MG63 (cell line): ENCODE measurements at regions not wholly inside any gene's neighbourhood (a gene's known extent, or its start where the extent isn't known, plus 50 kb on each side); places are given as distances from the start of the nearest gene placed in this dataset.

ENCODE experiments used
- DNase-seq: peaks from one replicate; pipeline ENCODE4 v3.0.0-alpha.2; 2020
- H3K27me3 ChIP-seq: fragments of 250-450 bp; sonication (Bioruptor Pico); 2 replicates; pipeline ENCODE4 v1.5.1; 2020; ENCODE audit warnings: mild to moderate bottlenecking, moderate library complexity
- H3K36me3 ChIP-seq: fragments of 250-450 bp; sonication (Bioruptor Pico); 2 replicates; pipeline ENCODE4 v1.5.1; 2020; ENCODE audit warnings: mild to moderate bottlenecking, moderate library complexity
- H3K4me3 ChIP-seq: fragments of 250-450 bp; sonication (Bioruptor Pico); 2 replicates; pipeline ENCODE4 v1.5.1; 2020; ENCODE audit warnings: mild to moderate bottlenecking, moderate library complexity
- H3K9me3 ChIP-seq: fragments of 250-450 bp; sonication (Bioruptor Pico); 2 replicates; pipeline ENCODE4 v1.5.1; 2020; ENCODE audit warnings: mild to moderate bottlenecking, moderate library complexity

DNA sequence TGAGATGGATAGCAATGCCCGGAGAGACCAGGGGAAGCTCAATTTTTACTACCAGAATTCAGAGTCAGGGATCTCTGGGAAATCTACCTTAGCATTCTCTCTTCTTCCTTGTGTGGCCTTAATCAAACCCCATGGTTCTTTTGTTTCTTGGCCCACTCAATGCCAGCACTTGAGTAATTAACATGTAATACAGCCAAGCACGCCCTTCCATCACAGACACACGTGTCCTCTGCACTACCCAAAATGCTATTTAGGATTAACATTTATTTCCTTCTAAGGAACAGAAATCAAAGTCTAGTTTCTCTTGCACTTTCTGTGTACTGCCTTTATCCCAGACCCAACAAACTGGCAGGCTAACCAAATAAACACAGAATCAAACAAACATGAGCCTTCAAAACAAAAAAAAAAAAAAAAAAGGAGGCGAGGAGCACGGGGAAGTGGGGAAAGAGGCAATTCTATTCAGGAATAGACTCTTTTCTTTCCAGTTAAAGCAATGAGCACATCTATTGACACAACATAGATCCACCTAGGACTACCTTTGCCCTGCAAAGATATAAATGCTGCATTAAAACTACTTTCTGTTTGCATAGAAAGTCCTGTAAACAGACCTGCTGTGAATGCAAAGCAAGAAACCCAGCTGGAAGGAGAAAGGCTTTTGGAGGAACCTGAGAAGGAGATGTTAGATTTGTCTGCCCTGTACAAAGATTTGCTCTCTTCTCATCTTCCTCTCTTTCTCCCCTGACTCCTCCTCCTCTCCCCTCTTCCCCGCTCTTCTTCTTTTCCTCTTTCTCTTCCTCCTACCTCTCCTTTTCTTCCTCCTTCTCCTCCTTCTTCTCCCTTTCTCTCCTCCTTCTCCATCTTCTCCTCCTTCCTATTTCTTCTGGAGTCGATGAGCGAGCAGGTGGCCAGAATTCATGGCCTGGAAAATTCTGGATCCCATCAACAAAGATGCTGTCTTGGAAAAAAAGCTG is 294.4 kb downstream of the NPIPA8 start:
- Histone ChIP-seq H3K4me3 (no peak overlapping the region), H3K36me3 (no peaks in the 10 kb centered on the region), H3K27me3 (peaks cover 9% of the 10 kb centered on the region), H3K9me3 (no peaks in the 10 kb centered on the region)
- DNase-seq, result no peak

DNA sequence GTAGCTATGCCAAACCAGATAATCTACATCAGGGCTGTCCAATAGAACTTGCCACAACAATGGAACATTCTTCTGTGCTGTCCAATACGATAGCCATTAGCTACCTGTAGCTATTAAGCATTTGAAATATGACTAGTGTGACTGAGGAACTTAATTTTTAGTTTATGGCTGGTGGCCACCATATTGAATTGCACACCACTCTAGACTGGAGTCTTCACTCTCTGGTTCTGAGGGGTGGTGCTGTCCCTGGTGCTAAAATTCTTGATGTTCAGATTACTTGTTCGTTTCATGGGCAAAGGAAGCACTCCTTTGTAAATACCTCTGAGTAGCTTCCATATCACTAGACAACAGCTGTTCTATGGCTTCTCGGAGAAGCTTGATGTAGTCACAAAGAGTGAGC is 296.6 kb downstream of the NPIPA8 start:
- H3K9me3 ChIP-seq, result no peaks in the 10 kb centered on the region
- no peak overlapping the region for H3K4me3 ChIP-seq
- no peaks in the 10 kb centered on the region for H3K36me3 ChIP-seq
- peaks cover 4% of the 10 kb centered on the region for H3K27me3 ChIP-seq
- DNase-seq, result no peak

DNA sequence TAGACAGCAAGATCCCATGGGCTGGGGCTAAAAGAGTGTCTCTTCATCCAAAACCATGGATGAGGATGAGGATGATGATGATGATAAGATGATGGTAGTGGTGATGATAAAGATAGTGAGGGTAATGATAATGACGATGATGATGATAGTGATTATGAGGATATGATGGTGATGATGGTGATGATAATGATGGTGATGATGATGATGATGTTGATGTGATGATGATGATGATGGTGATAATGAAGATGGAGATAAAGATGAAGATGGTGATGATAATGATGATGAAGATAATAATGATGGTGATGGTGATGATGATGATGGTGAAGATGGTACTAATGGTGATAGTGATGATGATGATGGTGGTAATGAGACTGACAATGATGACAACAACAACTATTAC is 299.5 kb downstream of the NPIPA8 start:
- H3K36me3 ChIP-seq, result no peaks in the 10 kb centered on the region
- H3K9me3 ChIP-seq, result no peaks in the 10 kb centered on the region
- no peak for DNase-seq
- H3K4me3 ChIP-seq, result no peak overlapping the region
- H3K27me3 ChIP-seq, result peaks cover 7% of the 10 kb centered on the region; the same call in 1 of the 2 replicates

DNA sequence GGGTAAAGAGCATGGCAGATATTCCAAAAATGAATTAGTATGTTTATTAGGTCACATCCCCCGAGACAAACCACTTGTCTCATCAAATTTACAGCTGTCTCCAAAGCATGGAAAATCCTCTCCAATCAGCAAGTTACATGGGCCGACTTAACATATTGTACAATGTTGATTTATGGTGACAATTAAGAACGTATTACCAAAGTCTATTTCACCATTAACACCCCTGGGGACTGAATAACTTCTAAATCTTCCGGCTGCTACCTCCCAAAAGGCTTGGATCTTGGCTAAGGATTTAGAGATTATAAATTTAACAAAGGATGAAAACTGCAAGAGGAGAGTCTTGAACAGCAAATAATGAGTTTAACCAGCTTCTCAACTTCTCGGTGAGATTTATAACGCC is 311.9 kb downstream of the NPIPA8 start:
- DNase-seq, result no peak
- Histone ChIP-seq H3K36me3 (no peaks in the 10 kb centered on the region), H3K9me3 (no peaks in the 10 kb centered on the region), H3K27me3 (0 out of 2 replicates have a peak, but pooled peaks cover 3% of the 10 kb centered on the region), H3K4me3 (no peak overlapping the region)

DNA sequence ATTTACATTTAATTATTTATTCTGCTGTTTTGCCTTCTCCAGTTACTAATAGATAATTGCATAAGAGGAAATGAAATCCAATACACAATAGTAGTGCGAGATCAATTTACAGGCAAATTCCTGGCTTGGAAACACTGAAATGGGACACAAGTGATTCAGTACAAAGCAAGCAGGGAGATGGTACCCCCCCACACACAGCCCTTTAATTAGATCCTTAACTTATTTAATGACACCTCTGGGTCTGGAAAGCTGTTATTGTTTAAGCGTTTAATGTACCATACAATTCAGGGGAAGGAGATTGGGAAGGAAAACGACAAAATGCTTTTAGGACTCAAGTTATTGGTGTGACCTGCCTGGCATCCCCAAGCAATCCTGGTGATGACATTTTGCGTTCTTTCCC is 318.2 kb downstream of the NPIPA8 start:
- Histone ChIP-seq H3K4me3 (no peak overlapping the region), H3K36me3 (no peaks in the 10 kb centered on the region), H3K9me3 (no peaks in the 10 kb centered on the region), H3K27me3 (peaks cover 11% of the 10 kb centered on the region)
- DNase-seq, result no peak

DNA sequence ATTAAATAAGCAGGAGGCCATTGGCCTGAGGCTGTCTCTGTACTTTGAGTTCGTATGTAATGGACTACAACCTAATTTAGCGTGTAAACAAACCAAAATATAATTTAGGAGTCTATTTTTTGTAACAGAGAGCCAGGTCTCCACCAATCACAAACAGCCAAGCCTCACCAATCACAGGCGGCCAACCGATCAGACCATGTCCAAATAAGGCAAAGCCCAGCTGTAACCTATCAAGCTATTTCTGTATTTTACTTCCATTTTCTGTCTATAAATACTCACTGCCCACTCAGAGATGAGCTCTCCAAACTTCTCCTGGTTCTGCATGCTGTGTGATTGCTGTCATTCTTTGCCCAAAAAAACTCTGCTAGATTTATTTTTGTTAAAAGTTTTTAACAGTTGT is 322.7 kb downstream of the NPIPA8 start:
- no peak for DNase-seq
- peaks cover 11% of the 10 kb centered on the region for H3K27me3 ChIP-seq
- no peak overlapping the region for H3K4me3 ChIP-seq
- H3K36me3 ChIP-seq, result no peaks in the 10 kb centered on the region
- no peaks in the 10 kb centered on the region for H3K9me3 ChIP-seq

DNA sequence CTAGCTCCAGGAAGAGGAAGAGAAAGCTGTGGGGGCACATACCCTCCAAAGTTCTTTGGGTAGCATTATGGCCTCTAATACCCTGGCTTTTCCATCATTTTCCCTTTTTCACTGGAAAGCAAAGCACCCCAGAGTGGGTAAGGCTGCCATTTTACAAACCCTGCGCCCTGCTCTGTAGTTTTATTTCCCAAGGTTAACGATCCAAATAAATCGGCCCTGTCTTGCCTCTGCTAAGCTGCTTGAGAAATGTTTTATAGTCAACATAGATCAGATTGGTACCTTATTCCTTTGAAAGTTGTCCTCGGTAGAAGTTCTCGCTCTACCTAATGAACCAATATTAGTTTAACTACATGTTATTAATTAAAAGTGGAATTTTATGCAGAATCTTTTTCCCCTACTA is 328.2 kb downstream of the NPIPA8 start:
- Histone ChIP-seq H3K27me3 (0 out of 2 replicates have a peak, but pooled peaks cover 2% of the 10 kb centered on the region), H3K4me3 (no peak overlapping the region), H3K36me3 (no peaks in the 10 kb centered on the region), H3K9me3 (no peaks in the 10 kb centered on the region)
- no peak for DNase-seq

DNA sequence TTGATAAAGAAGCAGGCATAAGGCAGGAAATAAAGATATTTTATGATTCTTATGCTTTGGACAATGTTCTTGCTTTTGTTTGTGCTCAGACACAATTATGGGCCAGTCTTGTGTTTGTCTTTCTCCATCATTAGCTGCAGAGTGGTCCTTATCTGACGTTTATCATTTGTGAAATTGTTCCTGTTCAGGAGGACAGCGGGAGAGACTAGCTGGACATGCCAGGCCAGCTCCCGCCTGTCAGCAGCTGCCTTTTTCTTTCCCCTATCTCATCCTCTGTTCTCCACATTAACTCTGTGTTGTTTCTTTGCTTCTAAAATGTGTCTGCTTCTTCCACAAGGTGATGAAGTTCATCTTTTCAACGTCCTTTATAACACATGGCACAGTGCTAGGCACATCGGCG is 333.5 kb downstream of the NPIPA8 start:
- H3K9me3 ChIP-seq, result no peaks in the 10 kb centered on the region
- 0 out of 2 replicates have a peak, but pooled peaks cover 4% of the 10 kb centered on the region for H3K27me3 ChIP-seq
- H3K36me3 ChIP-seq, result no peaks in the 10 kb centered on the region
- H3K4me3 ChIP-seq, result no peak overlapping the region
- no peak for DNase-seq

DNA sequence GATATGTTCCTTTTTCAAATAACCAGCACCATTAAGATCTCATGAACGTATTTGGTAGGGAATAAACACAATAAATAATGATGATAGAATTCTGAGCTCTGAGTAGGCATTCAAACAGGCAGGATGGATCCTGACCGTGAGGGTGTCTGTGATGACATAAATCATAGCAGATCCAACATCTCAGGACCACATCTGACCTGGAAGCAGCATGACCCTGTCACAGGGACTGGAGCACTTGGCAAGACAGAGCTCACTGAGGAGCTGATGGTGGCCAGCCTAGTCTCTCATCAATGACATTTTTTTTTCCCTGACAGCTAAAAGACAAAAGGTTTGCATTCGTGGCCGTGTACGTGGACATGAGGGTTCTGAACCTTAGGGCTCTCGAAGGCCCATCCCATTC is 337.5 kb downstream of the NPIPA8 start:
- no peak for DNase-seq
- Histone ChIP-seq H3K36me3 (no peaks in the 10 kb centered on the region), H3K9me3 (no peaks in the 10 kb centered on the region), H3K4me3 (no peak overlapping the region), H3K27me3 (peaks cover 22% of the 10 kb centered on the region)

DNA sequence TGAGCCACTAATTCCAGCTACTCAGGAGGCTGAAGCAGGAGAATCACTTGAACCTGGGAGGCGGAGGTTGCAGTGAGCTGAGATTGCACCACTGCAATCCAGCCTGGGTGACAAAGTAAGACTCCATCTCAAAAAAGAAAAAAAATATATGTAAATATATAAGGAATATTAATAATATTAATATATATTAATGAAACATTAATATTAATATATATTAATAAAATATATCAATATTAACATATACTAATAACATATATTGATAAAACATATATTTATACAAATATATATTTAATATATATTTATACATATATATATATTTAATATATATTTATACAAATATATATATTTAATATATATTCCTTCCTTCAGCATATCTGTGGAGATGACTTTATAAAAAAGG is 338.0 kb downstream of the NPIPA8 start:
- no peak for DNase-seq
- no peaks in the 10 kb centered on the region for H3K36me3 ChIP-seq

DNA sequence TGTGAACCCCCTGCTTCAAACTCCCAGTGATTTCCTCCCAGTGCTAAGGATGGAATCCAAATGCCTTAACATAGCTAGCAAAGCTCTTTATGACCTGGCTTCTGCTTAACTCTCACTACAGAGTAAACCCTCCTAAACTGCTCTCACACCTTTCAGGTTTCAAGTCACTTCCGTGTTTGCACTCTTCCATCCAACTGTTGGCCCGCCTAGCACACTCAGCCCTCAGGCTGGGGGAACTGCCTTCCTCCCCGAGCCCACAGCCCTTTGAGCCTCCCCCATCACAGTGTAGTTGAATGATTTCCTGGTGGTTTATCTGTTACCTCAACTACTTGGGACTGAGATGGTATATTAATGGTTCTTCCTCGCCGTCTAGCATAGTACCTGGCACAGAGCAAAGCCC is 342.5 kb downstream of the NPIPA8 start:
- H3K9me3 ChIP-seq, result no peaks in the 10 kb centered on the region
- H3K4me3 ChIP-seq, result no peak overlapping the region
- H3K36me3 ChIP-seq, result no peaks in the 10 kb centered on the region
- DNase-seq, result no peak
- H3K27me3 ChIP-seq, result peaks cover 44% of the 10 kb centered on the region

More for the DNA sequence above, 338.0 kb downstream of the NPIPA8 start:
- H3K9me3 ChIP-seq, result no peaks in the 10 kb centered on the region
- no peak overlapping the region for H3K4me3 ChIP-seq
- H3K27me3 ChIP-seq, result peaks cover 26% of the 10 kb centered on the region

DNA sequence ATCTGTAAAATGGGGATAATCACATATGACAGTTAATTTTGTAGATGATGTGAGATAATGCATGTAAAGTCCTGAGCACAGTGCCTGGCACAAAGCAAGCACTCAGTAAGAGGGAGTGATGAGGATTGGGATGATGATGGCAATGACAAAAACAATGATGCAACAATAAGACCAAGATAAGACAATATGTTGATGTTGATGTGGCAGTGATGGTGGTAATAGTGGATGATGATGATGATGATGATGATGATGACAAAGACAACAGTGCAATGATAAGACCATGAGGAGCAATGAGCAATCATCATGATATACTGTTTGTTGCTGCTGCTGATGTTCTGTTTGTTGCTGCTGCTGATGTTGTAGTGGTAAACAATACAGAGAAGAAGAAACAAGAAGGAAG is 344.1 kb downstream of the NPIPA8 start:
- no peaks in the 10 kb centered on the region for H3K9me3 ChIP-seq
- no peak overlapping the region for H3K4me3 ChIP-seq
- DNase-seq, result no peak
- H3K27me3 ChIP-seq, result peaks cover 43% of the 10 kb centered on the region
- no peaks in the 10 kb centered on the region for H3K36me3 ChIP-seq

DNA sequence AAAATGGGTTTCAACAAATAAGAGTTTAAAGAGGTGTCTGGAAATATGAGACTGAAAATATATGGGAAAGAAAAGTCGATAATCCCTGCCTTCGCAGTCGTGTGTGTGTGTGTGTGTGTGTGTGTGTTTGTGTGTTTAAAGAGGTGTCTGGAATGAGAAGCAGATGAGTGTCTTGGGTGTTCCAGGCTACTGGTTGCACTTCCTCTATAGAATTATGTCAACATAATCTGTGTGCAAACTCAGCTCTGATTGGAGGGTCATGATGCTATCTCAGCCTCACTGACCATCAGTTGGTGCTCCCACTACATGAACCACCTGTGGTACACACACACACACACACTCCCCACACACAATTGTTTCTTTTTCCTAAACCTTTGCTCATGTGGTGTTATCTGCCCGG is 347.3 kb downstream of the NPIPA8 start:
- H3K27me3 ChIP-seq, result peaks cover 28% of the 10 kb centered on the region
- no peak for DNase-seq
- no peak overlapping the region for H3K4me3 ChIP-seq
- H3K36me3 ChIP-seq, result no peaks in the 10 kb centered on the region
- H3K9me3 ChIP-seq, result no peaks in the 10 kb centered on the region

DNA sequence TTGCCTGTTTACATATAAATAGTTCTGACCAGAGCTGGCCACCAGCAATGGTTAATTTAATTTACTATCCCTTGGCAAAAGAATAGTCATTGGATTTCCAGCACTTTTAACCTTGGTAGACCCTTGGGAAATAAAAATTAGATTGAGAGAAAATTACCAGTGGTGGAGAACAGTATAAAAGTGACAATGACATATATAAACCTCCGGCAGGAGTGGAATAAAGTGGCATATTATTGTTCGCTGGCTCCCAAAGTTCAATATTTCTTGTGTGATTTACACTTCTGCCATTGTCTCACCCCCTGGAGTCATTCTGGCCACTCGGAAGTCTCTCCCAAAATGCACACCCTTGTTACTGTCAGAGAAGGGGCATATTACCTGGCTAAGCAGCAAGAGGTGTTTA is 347.7 kb downstream of the NPIPA8 start:
- no peak for DNase-seq
- no peaks in the 10 kb centered on the region for H3K9me3 ChIP-seq
- peaks cover 24% of the 10 kb centered on the region for H3K27me3 ChIP-seq

DNA sequence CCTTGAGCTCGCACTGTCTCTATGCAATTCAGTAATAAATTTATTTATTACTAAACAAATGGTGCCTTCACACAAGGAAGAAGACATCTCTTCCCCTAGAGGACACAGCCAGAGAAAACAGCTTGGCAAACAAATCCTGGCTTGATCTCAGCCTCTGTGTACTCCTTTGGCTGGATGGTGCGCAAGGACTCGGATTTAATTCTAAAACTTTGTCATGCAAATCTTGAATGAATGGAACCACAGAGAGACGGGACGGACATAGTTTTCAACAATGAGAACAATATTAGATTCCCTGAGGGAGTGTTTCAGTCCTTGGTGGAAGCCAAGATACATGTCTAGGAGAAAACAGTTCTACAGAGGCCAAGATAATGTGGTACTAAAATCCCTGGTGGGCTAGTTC is 349.5 kb downstream of the NPIPA8 start:
- no peaks in the 10 kb centered on the region for H3K36me3 ChIP-seq
- no peak overlapping the region for H3K4me3 ChIP-seq
- no peaks in the 10 kb centered on the region for H3K9me3 ChIP-seq
- DNase-seq, result no peak
- peaks cover 8% of the 10 kb centered on the region for H3K27me3 ChIP-seq

More for the DNA sequence above, 347.7 kb downstream of the NPIPA8 start:
- no peaks in the 10 kb centered on the region for H3K36me3 ChIP-seq
- H3K4me3 ChIP-seq, result no peak overlapping the region

DNA sequence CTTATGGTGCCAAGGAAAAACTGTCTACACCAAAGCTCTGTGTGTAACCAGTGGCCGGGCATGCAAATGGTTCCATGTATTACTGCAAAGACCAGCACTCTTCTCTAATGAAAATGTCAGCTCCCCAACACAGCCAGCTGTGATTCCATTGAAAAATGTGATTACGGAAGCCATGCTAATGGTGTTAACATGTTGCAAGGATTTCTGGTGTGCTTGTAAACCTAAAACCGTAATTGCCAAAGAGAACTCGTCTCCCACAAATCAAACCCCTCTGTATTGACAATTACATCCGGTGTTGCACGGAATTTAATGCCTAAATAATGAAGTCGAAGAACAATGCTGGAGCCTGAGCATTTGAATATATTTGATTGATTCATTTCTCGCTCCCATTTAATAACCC is 351.7 kb downstream of the NPIPA8 start:
- no peaks in the 10 kb centered on the region for H3K36me3 ChIP-seq
- H3K27me3 ChIP-seq, result no peaks in the 10 kb centered on the region; the same call in 1 of the 2 replicates
- H3K4me3 ChIP-seq, result no peak overlapping the region
- H3K9me3 ChIP-seq, result no peaks in the 10 kb centered on the region
- no peak for DNase-seq

DNA sequence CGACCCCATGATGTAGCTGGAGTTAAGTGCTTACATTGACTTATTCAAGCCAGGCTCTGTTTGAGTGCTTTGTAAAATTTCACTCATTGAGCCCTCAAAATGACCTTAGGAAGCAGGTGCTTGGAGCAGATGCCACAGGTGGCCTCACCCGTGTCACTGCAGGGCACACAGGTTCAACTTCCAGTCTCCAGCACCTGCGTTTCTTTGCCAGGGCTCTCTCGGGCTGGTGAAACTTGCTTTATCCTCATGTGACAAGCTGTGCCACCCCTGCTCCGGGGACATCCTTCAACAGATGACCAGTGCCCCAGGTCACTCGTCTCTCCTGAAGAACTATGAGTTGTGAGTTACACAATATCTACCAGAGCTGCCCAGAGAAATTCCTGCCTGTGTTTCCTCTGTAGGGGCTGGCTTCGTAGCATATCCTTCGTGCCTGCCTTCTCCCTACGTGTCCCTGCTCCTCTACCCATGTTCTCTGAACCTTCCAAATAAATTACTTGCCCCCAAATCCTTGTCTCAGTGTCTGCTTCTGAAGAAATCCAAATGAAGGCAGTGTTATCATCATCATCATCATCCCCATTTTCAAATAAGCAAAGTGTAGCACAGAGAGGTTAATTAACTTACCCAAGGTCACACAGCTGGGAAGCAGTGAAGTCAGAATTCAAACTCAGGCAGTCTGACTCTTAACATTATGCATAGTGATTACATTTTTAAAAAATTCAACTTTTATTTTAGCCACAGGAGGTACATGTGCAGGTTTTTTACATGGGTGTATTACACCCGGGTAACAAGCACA is 352.5 kb downstream of the NPIPA8 start:
- H3K27me3 ChIP-seq, result peaks cover 6% of the 10 kb centered on the region
- no peak for DNase-seq
- H3K36me3 ChIP-seq, result no peaks in the 10 kb centered on the region
- H3K4me3 ChIP-seq, result no peak overlapping the region
- H3K9me3 ChIP-seq, result no peaks in the 10 kb centered on the region
